Fibroblast of peridontal ligament (primary cell): ENCODE measurements at regions not wholly inside any gene's neighbourhood (a gene's known extent, or its start where the extent isn't known, plus 50 kb on each side); places are given as distances from the start of the nearest gene placed in this dataset.
A peak's percentile ranks its signal among the peaks of the same experiment; 100 is the strongest.

Experiments
- DNase-seq: peaks from one replicate; pipeline ENCODE4 v3.0.0-alpha.2; 2010; ENCODE audit errors: extremely low read depth

- DNase-seq: peak; percentile 8
Observed at GRCh38 chr2:147792966-147793617, 51.7 kb upstream of the ACVR2A start.

DNA sequence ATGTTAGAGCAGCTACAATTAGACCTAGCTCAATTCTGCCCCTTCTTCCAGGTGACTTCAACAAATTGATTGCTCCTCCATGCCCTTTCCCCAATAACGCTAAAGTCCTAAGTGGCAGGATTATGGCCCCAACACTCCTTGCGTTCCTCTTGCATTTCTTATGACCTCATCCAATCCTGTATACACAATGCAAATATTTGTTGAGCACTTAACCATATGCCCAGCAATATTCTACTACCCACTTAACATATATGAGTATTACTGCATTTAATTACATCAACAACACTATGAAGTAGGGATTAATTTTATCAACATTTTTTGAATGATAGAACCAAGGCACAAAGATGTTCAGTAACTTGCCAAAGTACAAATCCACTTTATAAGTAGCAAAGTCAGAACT, 54.2 kb upstream of the ACVR2A start:
- DNase-seq: no peak

DNA sequence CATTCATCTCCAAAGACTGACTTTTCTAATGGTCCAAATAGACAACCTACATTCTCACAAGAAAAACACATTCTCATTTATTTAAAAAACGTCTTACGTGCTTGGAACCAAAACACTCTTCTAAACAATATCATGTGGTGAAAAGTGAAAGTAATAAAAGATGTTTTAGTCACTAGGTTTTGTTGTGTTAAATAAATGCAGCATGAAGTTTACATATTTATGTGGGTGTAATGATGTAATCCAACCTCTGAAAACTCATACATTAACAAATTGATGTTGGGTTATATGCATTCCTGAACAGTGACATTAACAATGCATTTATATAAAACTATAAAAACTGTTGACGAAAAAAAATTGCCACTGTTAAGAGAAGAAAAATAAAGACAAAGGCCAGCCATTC, 55.1 kb upstream of the ACVR2A start:
- peak; percentile 20 for DNase-seq

- no peak for DNase-seq
Observed at GRCh38 chr2:147789287-147789686, 55.5 kb upstream of the ACVR2A start.

DNA sequence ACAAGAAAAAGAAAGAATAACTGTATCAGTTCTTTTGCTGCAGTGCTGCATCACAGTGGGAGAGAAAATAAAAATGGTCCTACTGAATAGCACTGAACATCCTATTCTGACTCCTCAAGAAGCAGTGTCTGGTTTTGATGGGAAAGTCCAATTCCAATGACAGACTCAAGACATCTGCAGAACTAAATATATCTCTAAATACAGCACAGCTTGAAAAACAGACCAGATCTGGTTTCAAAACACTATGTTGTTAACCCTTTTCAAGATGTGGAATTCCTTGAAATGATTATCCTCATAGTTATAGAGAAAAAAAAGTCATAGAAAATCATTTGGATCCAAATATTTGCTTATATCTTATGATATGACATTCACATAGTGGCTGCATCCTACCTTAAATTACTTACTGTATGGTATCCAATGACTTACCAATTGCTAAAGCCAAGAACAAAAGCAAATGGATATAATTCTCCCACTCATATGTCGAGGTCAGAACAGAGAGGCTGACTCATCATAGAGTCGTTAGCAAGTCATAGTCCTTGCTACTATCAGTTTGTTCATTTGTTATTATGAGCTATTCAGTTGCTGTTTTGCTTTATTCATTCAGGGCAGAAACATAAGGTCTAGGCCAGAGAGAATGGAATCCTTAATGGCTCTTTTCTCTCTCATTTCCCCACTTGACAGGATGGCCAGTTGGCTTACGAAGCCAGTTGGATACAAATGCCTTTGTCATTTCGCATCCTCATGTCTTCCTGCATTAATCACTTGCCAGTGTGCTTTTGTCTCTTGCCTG, 62.5 kb upstream of the ACVR2A start:
- no peak for DNase-seq

- DNase-seq: no peak
Observed at GRCh38 chr2:147779440-147779839, 65.4 kb upstream of the ACVR2A start.

- DNase-seq: no peak
Observed at GRCh38 chr2:147777394-147777793, 67.4 kb upstream of the ACVR2A start.

DNA sequence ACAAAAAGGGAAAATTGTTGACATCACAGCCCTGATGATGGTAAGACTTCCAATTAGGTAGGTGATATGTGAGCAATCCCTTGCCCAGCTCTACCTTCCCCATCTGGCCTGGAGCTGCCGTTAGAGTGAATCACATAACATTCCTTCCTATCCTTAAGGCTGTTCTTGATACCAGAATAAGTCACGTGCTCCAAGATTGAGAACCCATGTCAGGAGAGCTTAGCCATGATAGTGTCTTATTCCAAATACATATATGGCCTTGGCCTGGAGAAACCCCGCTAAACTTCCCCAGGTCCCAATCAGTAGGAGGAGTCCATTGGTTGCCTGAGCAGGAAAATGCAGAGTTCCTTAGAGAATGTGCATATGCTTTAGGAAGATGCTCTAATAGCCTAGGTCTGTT, 70.0 kb upstream of the ACVR2A start:
- DNase-seq: no peak

DNA sequence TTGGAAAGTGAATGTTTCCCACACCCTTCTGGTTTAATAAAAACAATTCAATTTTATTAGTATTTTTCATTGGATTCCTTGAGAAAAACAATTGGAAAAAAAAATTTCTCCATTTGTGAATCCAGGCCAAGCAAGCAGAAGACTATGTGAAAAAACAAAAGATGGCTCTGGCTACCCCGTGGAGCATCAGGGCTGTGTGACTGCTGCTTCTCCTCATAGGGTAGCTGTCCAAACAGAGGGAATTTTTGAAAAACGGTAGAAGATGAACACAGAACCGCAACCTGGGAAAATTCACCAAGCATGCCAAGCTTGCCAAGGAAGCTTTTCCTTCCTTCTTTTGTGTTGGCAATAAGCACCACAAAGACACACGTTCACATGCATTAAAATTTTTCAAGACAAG, 71.3 kb upstream of the ACVR2A start:
- DNase-seq: no peak

DNA sequence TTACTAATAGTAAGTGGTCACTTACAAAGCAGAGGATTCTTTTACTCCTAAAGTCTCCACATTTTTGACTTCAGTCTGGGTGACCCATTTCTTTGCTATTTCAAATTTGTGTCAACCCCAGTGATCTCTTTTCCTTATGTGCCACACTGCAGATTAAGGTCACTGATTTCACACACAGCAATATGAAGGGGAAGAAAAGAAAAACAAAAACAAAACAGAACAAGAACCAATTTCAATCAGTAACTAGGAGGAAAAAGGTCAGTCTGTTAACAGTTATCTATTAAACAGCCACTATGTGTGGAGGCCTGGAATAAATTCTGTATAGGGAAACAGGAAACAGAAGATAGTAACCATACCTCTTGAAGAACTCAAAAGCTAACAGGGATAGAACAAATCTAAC, 72.0 kb upstream of the ACVR2A start:
- no peak for DNase-seq

DNA sequence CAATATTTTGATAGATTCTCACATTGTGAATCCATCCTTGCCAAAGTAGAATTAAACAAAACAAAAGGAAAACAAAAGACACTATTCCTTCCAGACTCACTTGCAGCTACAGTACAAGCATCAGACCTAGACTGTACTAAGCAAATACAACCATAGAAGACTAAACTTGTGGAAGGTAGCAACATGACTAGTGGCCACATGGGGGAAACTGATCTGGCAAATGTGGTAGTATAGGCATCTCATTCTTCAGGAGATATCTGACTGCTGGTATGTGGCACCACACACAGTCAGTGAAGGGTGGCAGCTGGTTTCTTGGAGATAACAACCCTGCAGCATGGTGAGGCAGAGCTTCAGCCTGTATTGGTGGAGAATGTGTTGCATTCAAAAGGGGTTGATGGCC, 81.0 kb upstream of the ACVR2A start:
- DNase-seq: no peak

- no peak for DNase-seq
Observed at GRCh38 chr2:147760984-147761383, 83.8 kb upstream of the ACVR2A start.

DNA sequence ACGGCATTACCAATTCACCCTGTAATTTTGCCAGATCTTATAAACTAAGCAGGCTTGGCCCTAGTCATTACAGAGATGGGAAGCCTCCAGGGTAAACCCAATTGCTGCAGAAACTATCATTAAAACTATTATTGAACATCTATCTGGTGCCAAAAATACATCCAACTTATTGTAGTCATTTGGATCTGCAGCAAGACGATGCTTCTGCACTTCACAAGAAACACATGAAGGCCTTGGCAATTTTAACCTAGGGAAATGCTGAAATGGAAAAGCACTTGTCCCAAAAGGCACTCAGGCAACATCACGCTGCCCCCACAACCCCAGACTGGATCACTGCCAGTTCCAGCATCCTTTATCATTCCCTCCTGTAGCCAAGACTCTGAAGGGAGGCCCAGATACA, 85.3 kb upstream of the ACVR2A start:
- DNase-seq: no peak

DNA sequence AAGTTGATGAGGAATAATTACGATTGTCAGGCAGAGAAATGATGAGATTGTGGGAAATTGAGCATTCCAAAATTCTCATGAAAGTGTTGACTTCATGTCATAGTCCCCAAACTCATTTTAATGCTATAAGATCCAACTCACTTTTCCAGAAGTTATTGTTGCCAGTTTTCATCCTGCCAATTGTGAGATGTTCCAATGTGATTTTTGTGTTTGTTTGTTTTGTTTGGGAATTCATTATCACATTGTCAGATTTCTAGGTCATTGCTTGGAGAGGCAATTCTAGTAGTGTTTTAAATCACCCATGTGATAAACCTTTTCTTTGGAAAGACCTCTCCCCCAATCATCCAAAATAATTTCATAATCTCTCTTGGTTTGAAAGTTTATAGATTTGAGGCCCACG, 86.0 kb upstream of the ACVR2A start:
- no peak for DNase-seq

- DNase-seq: no peak
Observed at GRCh38 chr2:147756069-147756468, 88.8 kb upstream of the ACVR2A start.

GRCh38 chr2:147740211-147740927, 104.5 kb upstream of the ACVR2A start:
- no peak for DNase-seq

- DNase-seq: no peak
Observed at GRCh38 chr2:147739508-147739907, 105.3 kb upstream of the ACVR2A start.

DNA sequence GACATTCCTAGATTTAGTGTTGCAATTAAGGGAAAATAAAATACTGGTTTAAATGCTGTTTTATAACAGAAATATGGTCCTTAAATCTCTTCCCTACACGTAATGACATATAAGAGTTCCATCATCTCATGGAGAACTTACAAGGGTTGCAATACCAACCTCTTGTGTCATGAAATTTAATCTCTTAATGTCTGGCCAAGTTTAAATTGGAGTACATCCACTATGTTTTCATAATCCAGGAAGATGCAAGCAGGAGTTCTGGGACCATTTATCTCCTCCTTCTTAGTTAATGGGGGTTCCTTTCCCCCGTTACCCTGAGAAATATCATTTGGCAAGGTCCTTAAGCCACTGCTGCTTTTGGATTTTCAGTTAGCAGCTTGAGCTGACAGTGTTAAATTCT, 126.0 kb upstream of the ACVR2A start:
- DNase-seq: no peak

GRCh38 chr2:147716906-147717305, 127.9 kb upstream of the ACVR2A start:
- no peak for DNase-seq

DNA sequence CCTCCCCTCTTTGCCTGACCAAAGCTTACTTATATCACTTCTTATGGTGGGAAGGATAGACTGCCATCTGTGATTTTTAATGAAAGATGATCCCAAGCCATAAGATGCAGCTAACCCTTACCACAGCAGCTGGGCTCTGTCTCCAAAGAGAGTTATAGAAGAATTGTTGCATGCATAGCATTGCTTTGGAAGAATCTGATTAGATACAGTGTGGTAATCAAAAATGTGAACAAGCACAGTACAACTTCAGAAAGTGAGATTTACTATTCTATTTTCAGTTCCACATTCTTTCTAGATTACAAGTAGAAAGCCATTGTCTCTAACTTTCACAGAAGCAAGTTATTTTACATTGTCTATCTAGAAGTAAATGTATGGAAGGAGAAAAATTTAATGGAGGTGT, 129.0 kb upstream of the ACVR2A start:
- DNase-seq: no peak

DNA sequence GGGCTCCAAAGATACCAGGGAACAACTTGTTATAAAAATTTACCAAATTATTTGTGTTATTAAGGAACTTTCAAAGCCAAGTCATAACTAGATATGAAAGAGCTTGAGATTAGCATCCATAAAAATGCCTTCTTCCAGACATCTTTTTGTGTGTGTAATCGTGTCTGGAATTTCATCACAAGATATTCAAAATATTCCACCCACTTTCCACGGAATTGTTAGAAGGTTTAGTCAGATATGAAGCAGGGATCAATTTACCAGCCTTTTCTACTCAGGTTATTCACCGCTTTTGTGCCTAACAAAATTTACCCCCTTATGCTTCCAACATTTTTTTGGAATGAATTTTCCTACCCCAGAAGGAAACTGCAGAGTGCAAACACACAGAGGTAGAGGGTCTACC, 130.2 kb upstream of the ACVR2A start:
- no peak for DNase-seq

DNA sequence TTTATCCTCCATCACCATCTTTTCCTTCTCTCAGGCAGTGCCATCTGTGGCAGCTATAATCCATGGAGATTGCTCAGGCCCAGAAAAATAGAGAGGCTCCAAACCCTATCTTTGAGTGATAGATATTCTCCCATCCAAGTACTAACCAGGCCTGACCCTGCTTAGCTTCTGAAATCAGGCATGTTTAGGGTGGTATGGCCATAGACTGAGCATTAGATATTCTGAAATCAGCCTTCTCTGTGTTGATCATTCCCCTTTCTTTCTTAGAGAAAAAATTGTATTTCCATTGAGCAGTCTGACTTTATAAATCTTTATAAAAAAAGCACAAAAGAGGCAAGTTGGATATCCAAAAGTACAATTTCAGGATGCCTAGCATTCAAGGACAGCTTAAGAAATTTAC, 131.5 kb upstream of the ACVR2A start:
- DNase-seq: no peak

DNA sequence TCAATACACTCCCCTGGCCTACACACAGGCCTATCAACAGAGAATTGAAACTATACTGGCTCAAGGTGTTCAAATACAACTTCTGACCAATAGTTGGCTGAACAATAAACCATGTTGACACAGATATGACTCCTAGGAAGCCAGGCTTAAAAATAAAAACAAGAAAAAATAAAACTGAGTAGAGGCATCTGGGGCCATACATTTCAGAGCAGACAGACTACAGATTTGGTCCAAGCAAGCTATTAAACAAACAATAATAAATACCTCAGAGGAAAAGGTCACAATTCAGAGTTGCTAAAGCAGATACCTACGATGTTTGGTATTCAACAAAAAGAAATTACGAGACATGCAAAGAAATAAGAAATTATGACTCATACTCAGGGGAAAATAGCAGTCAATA, 132.8 kb upstream of the ACVR2A start:
- DNase-seq: no peak
